ENCODE measurements at regions not wholly inside any gene's neighbourhood (a gene's known extent, or its start where the extent isn't known, plus 50 kb on each side); places are given as distances from the start of the nearest gene placed in this dataset.
"Not testable (repeated sequence)": the region's sequence is repeated elsewhere in the genome, so short reads cannot be mapped to it uniquely, and the experiment has no call there.

GRCh38 chr10:124323806-124324205 lies 94.9 kb downstream of the OAT start:
- DNase-seq: no peak

- DNase-seq: no peak
Measured at GRCh38 chr10:124323111-124323725, 95.5 kb downstream of the OAT start.

- DNase-seq: no peak
Measured at GRCh38 chr10:124322191-124322980, 96.3 kb downstream of the OAT start.

GRCh38 chr10:124321433-124322089 lies 97.2 kb downstream of the OAT start:
- DNase-seq: no peak

GRCh38 chr10:124320778-124321432 lies 97.8 kb downstream of the OAT start:
- no peak for DNase-seq

- no peak for DNase-seq
Measured at GRCh38 chr10:124319926-124320391, 98.8 kb downstream of the OAT start.

- DNase-seq: not testable (repeated sequence)
Measured at GRCh38 chr10:124319520-124319919, 99.2 kb downstream of the OAT start.

- DNase-seq: no peak
Measured at GRCh38 chr10:124318811-124319210, 99.9 kb downstream of the OAT start.

- DNase-seq: no peak
Measured at GRCh38 chr10:124318076-124318475, 100.6 kb downstream of the OAT start.

GRCh38 chr10:124316326-124316725 lies 102.4 kb downstream of the OAT start:
- DNase-seq: no peak

GRCh38 chr10:124315591-124316270 lies 103.0 kb downstream of the OAT start:
- no peak for DNase-seq

- no peak for DNase-seq
Measured at GRCh38 chr10:124313374-124313773, 105.3 kb downstream of the OAT start.

- DNase-seq: no peak
Measured at GRCh38 chr10:124308811-124309210, 109.9 kb downstream of the OAT start.

- no peak for DNase-seq
Measured at GRCh38 chr10:124308056-124308645, 110.6 kb downstream of the OAT start.

GRCh38 chr10:124307591-124307990 lies 111.1 kb downstream of the OAT start:
- DNase-seq: no peak

- DNase-seq: no peak
Measured at GRCh38 chr10:124306922-124307371, 111.8 kb downstream of the OAT start.

GRCh38 chr10:124306520-124306919 lies 112.2 kb downstream of the OAT start:
- DNase-seq: no peak

- no peak for DNase-seq
Measured at GRCh38 chr10:124305984-124306383, 112.7 kb downstream of the OAT start.

GRCh38 chr10:124305131-124305530 lies 113.6 kb downstream of the OAT start:
- no peak for DNase-seq

- DNase-seq: no peak
Measured at GRCh38 chr10:124303662-124304418, 114.9 kb downstream of the OAT start.

GRCh38 chr10:124302951-124303505 lies 115.7 kb downstream of the OAT start:
- no peak for DNase-seq

Data from T-helper 2 cell (primary cell).